Tibial artery (tissue), 4 donors: ENCODE measurements at regions not wholly inside any gene's neighbourhood (a gene's known extent, or its start where the extent isn't known, plus 50 kb on each side); places are given as distances from the start of the nearest gene placed in this dataset.

ENCODE experiments used
- DNase-seq, 2 donors: peaks; one replicate each; pipeline ENCODE4 v3.0.0-alpha.2; 2019
- H3K27ac ChIP-seq, 2 donors: fragments of 200-600 bp; sonication (generic) in 1 of 2; 1 replicate in 1 of 2; 2 replicates in 1 of 2; pipeline ENCODE4 v1.5.1; 2018 to 2019; ENCODE audit warnings: mild to moderate bottlenecking in 1 of 2
- H3K27me3 ChIP-seq, 2 donors: fragments of 200-600 bp; sonication (generic) in 1 of 2; one replicate each; pipeline versions ENCODE4 v1.5.1 to v1.6.0; 2016 to 2019
- H3K36me3 ChIP-seq, 3 donors: fragments of 200-600 bp; sonication (generic) in 2 of 3; one replicate each; pipeline ENCODE4 v1.5.1; 2016 to 2019; ENCODE audit warnings: mild to moderate bottlenecking in 2 of 3
- H3K4me1 ChIP-seq, 4 donors: fragments of 200-600 bp; sonication (generic) in 2 of 4; 1 replicate in 3 of 4; 2 replicates in 1 of 4; pipeline ENCODE4 v1.5.1; 2016 to 2019
- H3K4me3 ChIP-seq, 2 donors: fragments of 200-600 bp; sonication (generic) in 1 of 2; 1 replicate in 1 of 2; 2 replicates in 1 of 2; pipeline ENCODE4 v1.5.1; 2018 to 2019; ENCODE audit warnings: mild to moderate bottlenecking in 2 of 2
- H3K9me3 ChIP-seq, 3 donors: fragments of 200-600 bp; sonication (generic) in 1 of 3; one replicate each; pipeline ENCODE4 v1.5.1; 2016 to 2019
- CTCF ChIP-seq, 2 experiments: fragments of 200-600 bp in 1 of 2; fragments of 450-650 bp in 1 of 2; IDR thresholded peaks; one replicate each; pipeline ENCODE4 v1.5.1; 2017 to 2019; ENCODE audit warnings: antibody characterized with exemption in 2 of 2, mild to moderate bottlenecking in 1 of 2, moderate library complexity in 1 of 2
- intact Hi-C: fragments of 100-400 bp; cut with DNase I; formaldehyde crosslinking; loops from one replicate; pipeline ENCODE4 v1.15.0; 2023; ENCODE audit warnings: low total_unique reads

GRCh38 chr3:147049821-147050220, 356.5 kb downstream of the ZIC4 start:
- no peak for TF ChIP-seq CTCF (IDR thresholded peaks at IDR 0.05)

GRCh38 chr3:147049305-147049704, 357.0 kb downstream of the ZIC4 start:
- Histone ChIP-seq H3K4me3 (no peak overlapping the region), H3K4me1 (no peaks in the 10 kb centered on the region), H3K27ac (no peak overlapping the region), H3K27me3 (no peaks in the 10 kb centered on the region), H3K9me3 (no peaks in the 10 kb centered on the region), H3K36me3 (no peaks in the 10 kb centered on the region)
- intact Hi-C loops, result no loop called here
- no peak for DNase-seq
- no peak for TF ChIP-seq CTCF (IDR thresholded peaks at IDR 0.05)

More at GRCh38 chr3:147049821-147050220, 356.5 kb downstream of the ZIC4 start:
- DNase-seq, result no peak
- Histone ChIP-seq H3K27me3 (no peaks in the 10 kb centered on the region), H3K9me3 (no peaks in the 10 kb centered on the region), H3K27ac (no peak overlapping the region), H3K4me1 (no peaks in the 10 kb centered on the region), H3K36me3 (no peaks in the 10 kb centered on the region), H3K4me3 (no peak overlapping the region)
- intact Hi-C loops, result no loop called here

- no peaks in the 10 kb centered on the region for H3K36me3 ChIP-seq
- no peaks in the 10 kb centered on the region for H3K9me3 ChIP-seq
- no peak for DNase-seq
- intact Hi-C loops, result no loop called here
- no peaks in the 10 kb centered on the region for H3K27me3 ChIP-seq
- no peak overlapping the region for H3K4me3 ChIP-seq
- no peaks in the 10 kb centered on the region for H3K4me1 ChIP-seq
- no peak for TF ChIP-seq CTCF (IDR thresholded peaks at IDR 0.05)
- no peak overlapping the region for H3K27ac ChIP-seq
These were observed 359.4 kb downstream of the ZIC4 start for GRCh38 chr3:147046916-147047315.

- TF ChIP-seq CTCF (IDR thresholded peaks at IDR 0.05), result no peak
- no peak for DNase-seq
These were observed 367.9 kb downstream of the ZIC4 start for GRCh38 chr3:147038481-147038880.

GRCh38 chr3:147034359-147034758, 372.0 kb downstream of the ZIC4 start:
- Histone ChIP-seq H3K27ac (no peak overlapping the region), H3K9me3 (peaks cover 0 to 3% (median 0%) of the 10 kb centered on the region in 3 donors), H3K4me3 (no peak overlapping the region), H3K36me3 (no peaks in the 10 kb centered on the region), H3K27me3 (no peaks in the 10 kb centered on the region), H3K4me1 (no peaks in the 10 kb centered on the region)
- no peak for TF ChIP-seq CTCF (IDR thresholded peaks at IDR 0.05)
- no peak for DNase-seq
- intact Hi-C loops, result no loop called here

More at GRCh38 chr3:147038481-147038880, 367.9 kb downstream of the ZIC4 start:
- Histone ChIP-seq H3K27ac (no peak overlapping the region), H3K9me3 (peaks cover 0 to 3% (median 0%) of the 10 kb centered on the region in 3 donors), H3K27me3 (no peaks in the 10 kb centered on the region), H3K36me3 (no peaks in the 10 kb centered on the region), H3K4me1 (no peaks in the 10 kb centered on the region), H3K4me3 (no peak overlapping the region)
- intact Hi-C loops, result no loop called here

- no peak for TF ChIP-seq CTCF (IDR thresholded peaks at IDR 0.05)
- intact Hi-C loops, result no loop called here
- Histone ChIP-seq H3K27ac (no peak overlapping the region), H3K27me3 (no peaks in the 10 kb centered on the region), H3K4me3 (no peak overlapping the region), H3K36me3 (no peaks in the 10 kb centered on the region), H3K9me3 (peaks cover 0 to 3% (median 3%) of the 10 kb centered on the region in 3 donors), H3K4me1 (no peaks in the 10 kb centered on the region)
- DNase-seq, result no peak
These were observed 376.1 kb downstream of the ZIC4 start for GRCh38 chr3:147030274-147030673.
